Cerebellar cortex (tissue), 1 donor: ENCODE measurements at regions not wholly inside any gene's neighbourhood (a gene's known extent, or its start where the extent isn't known, plus 50 kb on each side); places are given as distances from the start of the nearest gene placed in this dataset.

Experiments used
- DNase-seq: peaks from one replicate; pipeline ENCODE4 v3.0.0-alpha.2; 2015; ENCODE audit warnings: low spot score

GRCh38 chr18:45119876-45120275 lies 439.2 kb downstream of the SETBP1 start:
- no peak for DNase-seq

DNA sequence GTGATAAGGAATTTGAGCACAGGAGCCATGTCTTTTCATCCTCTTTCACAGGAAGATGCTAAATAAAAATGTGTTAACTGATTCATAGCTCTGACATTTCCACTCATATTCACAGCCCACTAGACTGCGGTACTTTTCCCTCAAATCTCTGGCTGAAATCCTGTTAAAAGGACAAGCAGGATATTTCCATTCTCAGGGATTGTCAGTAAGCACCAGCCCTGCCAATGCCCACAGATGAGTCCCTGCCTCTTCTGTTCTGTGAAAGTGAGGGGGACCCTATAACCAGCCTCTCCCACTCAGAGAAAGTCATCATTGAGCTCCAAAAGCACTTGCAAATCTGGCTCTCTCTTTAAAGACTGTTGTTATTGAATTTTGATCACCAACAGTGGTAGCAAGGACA lies 440.5 kb downstream of the SETBP1 start:
- no peak for DNase-seq

GRCh38 chr18:45122506-45122905 lies 441.8 kb downstream of the SETBP1 start:
- no peak for DNase-seq

DNA sequence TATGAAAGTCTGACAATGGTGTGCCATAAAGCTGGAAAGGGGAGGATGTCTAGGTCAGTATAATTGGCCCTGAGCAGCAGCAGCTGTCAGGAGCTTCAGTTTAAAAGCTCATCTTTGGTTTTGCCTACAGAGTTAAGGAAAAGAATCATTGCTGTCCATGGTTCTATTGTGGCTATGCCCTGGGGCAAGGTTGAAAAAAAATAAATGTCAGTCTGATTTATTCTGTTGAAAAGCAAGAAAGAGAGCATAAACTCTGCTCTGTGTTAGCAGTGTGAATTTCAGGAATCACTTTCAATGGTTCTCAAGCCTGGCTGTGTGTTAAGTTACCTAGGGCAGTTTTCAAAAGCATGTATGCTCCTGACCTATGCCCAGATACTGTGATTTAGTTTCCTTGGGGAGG lies 446.7 kb downstream of the SETBP1 start:
- no peak for DNase-seq

DNA sequence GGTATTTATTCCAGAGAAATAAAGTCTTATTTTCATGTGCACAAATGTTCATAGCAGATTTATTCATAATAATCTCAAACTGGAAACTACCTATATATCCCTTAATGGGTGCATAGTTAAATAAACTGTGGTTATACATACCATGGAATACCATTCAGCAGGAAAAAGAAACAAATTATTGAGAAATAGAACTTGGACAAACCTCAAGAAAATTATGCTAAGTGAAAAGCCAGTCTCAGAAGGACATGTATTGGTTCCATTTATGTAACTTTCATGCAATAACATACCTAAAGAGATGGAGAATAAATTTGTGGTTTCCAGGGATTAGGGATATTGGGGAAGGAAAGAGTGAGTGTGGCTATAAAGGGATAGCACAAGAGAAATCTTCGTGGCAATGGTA lies 452.6 kb downstream of the SETBP1 start:
- DNase-seq: no peak

DNA sequence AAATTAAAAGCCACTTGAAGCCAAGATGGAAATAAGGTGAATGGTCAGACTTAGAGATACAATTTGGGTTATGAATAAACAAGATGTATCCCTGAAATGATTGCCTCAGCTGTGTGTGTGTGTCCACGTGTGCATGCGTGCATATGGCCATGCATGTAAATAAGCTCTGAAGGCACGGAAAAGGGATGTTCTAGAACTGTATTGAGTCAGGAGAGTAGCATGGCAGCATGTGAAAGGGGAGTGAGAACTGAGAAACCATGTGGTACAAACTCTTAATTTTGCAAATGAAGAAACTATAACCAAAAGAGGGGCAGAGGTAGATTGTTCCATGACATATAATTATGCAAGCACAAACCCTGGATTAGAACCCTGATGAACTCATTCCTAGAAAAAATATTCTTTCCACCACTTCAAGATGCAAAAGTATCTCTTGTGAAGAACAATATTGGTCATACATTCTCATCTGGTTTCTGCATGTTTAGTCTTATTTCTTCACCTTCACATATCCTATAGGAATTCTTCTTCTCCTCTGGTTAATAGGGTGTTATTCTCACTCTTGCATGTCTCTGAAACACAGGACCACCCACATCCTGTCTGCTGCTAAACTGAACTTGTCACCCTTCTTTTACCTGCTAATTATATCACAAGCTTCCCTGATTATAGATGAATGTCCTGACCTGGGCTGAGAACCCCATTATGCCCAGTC lies 455.8 kb downstream of the SETBP1 start:
- no peak for DNase-seq

DNA sequence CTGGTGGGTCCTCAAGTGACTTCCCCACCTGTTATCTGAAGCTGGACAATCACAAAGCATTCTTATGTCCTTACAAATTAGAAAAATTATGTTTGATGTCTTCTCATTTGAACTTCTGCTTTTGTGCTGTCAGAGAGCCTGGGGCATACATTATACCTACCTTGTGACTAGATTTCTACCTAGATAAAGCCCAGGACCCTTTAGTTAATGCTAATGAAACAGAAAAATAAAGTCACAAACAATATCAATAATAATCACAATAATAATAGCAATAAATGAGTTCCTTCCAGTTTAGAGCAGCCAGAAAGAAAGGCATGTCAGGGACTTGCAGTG lies 456.4 kb downstream of the SETBP1 start:
- no peak for DNase-seq

DNA sequence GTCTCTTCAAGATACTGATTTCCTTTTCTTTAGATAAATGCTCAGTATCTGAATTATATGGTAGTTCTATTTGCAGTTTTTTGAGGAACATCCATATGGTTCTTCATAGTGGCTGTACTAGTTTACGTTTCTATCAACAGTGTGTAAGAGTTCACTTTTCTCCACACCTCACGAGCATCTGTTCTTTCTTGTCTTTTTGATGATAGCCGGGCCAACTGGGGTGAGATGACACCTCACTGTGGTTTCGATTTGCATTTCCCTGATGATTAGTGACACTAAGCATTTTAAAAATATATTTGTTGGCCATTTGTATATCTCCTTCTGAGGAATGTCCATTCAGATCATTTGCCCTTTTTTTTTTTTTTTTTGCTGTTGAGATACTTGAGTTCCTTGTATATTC lies 458.8 kb downstream of the SETBP1 start:
- no peak for DNase-seq

GRCh38 chr18:45142868-45143267 lies 462.2 kb downstream of the SETBP1 start:
- DNase-seq: no peak

DNA sequence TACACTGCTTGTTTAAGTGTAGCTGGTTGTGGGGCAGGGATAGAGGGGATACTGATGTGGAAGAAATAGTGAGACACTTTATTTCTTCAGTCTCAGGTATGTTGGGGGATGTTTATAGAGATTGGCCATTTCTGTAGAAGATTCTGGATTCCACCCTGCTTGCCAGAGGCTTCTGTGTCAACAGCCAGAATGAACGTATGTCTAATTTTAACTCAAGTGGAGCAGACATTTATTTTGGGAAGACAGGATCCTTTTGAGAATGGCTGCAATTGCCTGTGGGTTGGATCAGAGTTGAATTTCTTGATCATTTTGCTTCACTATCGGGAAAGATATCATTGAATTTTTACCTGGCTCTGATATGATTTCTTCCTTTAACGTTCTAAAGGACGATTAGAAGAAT lies 465.6 kb upstream of the SLC14A2 start:
- no peak for DNase-seq

DNA sequence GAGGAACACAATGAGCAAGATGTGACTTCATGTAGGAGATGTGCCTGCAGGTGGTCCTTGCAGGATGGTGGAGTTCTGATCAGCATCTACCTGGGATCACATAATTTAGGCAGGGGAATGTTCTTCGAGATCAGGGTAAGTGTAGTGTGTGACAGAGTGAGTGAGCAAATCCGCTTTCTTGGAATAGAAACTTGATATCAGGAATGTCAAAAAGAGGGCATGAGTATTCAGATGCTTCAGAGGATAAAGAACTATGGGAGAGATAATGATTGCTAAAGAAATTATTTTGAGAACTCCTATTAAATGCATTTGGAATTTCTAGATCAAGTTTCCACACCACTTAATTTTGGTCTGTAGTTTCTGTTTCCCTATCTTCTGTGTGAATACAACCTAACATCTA lies 463.6 kb upstream of the SLC14A2 start:
- DNase-seq: no peak

DNA sequence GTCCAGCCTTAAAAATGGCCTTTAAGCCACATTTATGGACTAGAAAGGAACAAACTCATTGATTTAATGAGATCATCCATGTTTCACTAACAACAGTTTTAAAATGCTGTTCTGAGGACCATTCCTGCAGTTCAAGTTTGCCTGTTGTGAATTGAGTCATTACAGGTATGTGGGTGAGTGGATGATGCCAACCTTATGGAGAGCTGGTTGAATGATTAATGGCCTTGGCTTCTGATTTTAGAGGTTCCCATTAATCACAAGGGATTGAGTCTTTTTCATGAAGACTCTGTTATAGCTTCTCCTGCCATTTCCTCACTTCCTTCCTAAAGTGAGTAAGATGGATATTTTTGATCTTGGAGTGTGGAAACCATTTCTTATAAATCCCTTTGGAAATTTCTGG lies 459.8 kb upstream of the SLC14A2 start:
- DNase-seq: no peak

- no peak for DNase-seq
Measured at GRCh38 chr18:45156946-45157345, 458.3 kb upstream of the SLC14A2 start.

DNA sequence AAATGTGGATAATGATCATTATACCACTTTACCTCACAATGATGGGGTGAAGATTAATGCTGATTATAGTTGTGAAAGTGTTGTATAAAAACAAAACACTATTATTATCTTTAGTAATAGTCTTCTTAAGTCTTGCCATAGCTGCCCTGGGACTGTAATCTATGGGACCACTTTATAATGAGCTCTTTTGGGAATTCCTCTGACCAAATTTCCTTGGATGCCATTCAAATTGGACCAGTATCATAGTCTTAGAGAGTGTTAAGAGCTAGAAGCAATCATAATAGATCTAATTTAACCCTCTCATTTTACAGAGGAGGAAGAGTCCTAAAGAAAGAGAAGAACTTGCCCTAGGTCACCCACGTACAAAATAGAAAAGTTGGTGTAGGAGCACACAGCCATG lies 457.7 kb upstream of the SLC14A2 start:
- no peak for DNase-seq

- DNase-seq: no peak
Measured at GRCh38 chr18:45161850-45162249, 453.4 kb upstream of the SLC14A2 start.

- DNase-seq: no peak
Measured at GRCh38 chr18:45163871-45164270, 451.4 kb upstream of the SLC14A2 start.

DNA sequence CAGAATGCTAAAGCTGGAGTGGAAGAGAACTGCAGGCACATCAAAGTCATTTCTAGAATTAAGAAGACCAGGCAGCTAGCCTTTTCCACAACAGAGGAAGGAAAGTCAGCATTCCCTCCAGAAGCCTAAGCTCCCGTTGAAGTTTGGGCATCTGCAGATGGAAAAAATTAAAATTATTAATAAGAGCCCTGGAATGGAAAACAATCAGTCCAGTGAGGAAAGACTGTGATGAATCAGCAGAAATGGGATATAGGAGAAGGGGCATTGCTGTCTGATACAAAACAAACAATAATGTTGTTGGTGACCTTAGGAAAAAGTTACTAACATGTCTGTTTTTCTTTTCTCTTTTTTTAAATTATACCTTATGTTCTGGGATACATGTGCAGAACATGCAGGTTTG lies 450.7 kb upstream of the SLC14A2 start:
- no peak for DNase-seq

DNA sequence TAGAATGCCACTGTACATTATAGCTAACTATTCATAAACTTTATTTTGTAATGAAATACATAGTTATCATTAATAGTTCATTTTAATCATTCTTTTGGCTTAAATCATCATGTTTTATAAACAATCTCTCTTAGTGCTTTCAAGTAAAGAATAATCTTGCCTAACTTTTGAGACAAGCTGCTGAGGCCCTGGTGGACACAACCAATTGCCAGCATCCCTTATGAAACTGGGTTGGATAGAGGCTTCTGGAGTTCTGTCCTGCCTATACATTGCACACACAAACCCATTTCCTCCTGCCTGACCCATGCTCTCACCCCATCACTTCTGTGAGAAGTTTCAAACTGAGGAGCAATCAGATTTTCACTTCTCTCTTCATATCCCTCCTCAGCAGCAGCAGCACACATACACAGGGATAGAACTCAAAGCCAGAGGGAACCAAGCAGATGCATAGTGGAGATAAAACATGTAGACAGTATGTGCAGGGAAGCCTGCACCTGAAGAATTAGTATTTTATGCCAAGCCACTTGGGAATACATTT lies 450.0 kb upstream of the SLC14A2 start:
- no peak for DNase-seq

DNA sequence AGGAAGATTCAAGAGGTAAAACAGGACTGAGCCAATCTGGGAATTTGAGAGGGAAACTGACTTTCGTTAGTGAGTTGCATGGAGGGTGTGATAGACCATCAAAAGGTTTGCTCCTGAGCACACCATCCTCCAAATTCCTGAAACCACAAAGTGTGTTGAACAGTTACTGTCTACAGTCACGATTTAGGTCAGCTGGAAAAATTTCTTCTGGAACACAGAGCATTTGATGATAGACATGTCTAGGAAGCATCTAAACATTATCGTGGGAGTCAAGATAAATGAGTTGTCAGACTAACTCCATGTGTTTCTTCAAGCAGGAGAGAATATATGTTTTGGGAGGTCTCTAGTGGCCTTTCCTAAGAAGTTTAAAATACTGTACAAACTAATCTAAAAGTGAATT lies 449.4 kb upstream of the SLC14A2 start:
- no peak for DNase-seq

DNA sequence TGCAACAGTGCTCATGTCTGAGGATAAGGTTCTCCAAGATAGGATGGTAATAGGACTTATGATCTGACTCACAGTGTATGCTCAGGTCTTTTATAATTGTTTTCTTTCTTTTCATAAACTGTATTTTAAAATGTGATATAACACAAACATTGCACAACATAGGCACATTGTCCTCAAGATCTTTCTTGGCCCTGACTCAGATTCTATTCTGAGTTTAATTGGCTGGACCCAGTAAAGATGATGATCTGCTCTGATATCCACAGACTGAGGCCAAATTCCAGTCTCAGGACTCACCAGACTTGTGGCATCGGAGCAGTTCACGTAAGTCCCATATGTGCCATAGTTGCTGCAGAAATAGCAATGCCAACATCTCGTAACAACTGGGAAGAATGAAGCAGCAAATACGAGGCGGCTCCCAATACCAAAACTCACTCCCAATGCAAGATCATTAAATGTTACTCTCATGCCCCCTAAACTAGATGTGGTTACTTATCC lies 448.9 kb upstream of the SLC14A2 start:
- DNase-seq: no peak

DNA sequence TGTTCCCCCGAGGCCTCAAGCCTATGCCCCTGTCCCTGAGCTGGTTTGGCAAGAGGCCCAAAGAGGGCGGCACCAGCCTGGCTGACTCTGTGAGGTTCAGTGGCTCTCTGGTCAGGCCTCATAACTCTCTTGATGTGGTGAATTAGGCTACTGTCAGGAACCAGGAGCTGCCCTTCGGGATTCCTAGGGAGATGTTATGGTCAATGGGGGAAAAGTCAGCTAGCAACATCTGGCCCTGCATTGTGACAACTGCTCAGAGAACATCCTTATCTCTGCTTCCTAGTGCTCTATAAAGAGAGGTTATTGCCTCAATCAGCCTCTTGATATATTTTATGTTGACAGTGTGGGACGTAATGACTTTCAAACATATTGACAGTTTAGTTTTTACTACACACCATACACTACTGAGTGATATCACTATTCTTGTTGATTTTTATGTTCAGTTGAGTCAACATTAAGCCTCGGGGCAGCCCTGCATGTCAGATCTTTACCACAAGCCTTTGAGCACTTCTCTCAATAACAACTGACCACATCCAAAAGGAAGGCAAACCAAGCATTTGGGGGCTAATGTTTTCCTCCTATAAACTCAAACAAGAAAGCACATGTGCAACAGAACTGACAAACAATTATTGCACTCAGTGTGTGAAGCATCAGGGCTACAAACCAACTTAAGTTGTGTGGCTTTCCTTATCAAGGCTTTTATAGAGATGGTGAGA lies 448.3 kb upstream of the SLC14A2 start:
- no peak for DNase-seq

DNA sequence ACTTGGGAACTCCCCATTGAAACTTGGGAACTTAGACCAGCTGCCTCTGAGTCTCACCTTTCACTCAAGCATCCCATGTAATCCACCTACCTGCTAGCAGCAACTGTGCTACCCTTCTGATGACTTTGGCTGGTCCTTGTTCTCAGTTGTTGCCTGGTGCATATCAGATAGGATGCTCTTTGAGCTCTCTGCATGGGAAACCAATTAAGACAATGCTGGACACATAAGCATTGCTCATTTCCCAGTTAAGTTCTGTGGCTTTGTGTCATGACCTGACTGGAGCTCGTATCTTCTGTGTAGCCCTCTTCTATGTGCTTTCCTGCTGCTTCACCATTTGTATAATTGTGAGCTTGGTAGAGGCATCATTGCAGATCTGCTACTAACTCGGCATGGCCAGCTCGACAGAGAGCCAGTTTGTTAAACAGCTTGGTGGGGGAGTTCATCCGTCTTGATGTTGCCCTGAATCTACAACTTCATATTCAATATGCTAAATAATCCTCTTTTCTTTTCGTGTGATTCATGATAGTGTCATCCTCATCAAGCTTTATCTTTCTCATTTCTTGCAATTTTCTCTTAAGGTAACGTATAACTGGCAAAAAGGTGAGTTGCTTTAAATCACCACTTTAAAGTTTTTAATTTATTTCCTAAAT lies 447.5 kb upstream of the SLC14A2 start:
- DNase-seq: no peak
